ENCODE measurements at regions not wholly inside any gene's neighbourhood (a gene's known extent, or its start where the extent isn't known, plus 50 kb on each side); places are given as distances from the start of the nearest gene placed in this dataset.

GRCh38 chr9:107226421-107226820 lies 56.7 kb upstream of the RAD23B start:
- TF ChIP-seq, protein P1, sequence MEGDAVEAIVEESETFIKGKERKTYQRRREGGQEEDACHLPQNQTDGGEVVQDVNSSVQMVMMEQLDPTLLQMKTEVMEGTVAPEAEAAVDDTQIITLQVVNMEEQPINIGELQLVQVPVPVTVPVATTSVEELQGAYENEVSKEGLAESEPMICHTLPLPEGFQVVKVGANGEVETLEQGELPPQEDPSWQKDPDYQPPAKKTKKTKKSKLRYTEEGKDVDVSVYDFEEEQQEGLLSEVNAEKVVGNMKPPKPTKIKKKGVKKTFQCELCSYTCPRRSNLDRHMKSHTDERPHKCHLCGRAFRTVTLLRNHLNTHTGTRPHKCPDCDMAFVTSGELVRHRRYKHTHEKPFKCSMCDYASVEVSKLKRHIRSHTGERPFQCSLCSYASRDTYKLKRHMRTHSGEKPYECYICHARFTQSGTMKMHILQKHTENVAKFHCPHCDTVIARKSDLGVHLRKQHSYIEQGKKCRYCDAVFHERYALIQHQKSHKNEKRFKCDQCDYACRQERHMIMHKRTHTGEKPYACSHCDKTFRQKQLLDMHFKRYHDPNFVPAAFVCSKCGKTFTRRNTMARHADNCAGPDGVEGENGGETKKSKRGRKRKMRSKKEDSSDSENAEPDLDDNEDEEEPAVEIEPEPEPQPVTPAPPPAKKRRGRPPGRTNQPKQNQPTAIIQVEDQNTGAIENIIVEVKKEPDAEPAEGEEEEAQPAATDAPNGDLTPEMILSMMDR (IDR thresholded peaks at IDR 0.05), result no peak
- TF ChIP-seq POLR2A (IDR thresholded peaks at IDR 0.05), result no peak
